RWPE2 (cell line): ENCODE measurements at regions not wholly inside any gene's neighbourhood (a gene's known extent, or its start where the extent isn't known, plus 50 kb on each side); places are given as distances from the start of the nearest gene placed in this dataset.

Experiments used
- ATAC-seq: fragments of 200-7000 bp; cut with Tn5 transposase; 3 replicates; pipeline ENCODE4 v1.9.1; 2021; ENCODE audit warnings: low read depth
- DNase-seq: peaks from one replicate; pipeline ENCODE4 v3.0.0-alpha.2; 2020; ENCODE audit warnings: low spot score
- H3K27ac ChIP-seq: fragments of 450-650 bp; 2 replicates; pipeline ENCODE4 v1.5.1; 2017; ENCODE audit warnings: mild to moderate bottlenecking; ENCODE audit not compliant: poor library complexity, severe bottlenecking
- H3K27me3 ChIP-seq: fragments of 250-450 bp; sonication (Bioruptor Pico); 2 replicates; pipeline ENCODE4 v1.5.1; 2021; ENCODE audit warnings: mild to moderate bottlenecking, moderate library complexity; ENCODE audit not compliant: insufficient read depth, poor library complexity, severe bottlenecking
- H3K36me3 ChIP-seq: fragments of 250-450 bp; sonication (Bioruptor Pico); 2 replicates; pipeline ENCODE4 v1.5.1; 2020; ENCODE audit warnings: low read depth, mild to moderate bottlenecking, moderate library complexity
- H3K4me1 ChIP-seq: fragments of 250-450 bp; sonication (Bioruptor Pico); 2 replicates; pipeline ENCODE4 v1.5.1; 2021; ENCODE audit warnings: mild to moderate bottlenecking, moderate library complexity; ENCODE audit not compliant: insufficient read depth, poor library complexity, severe bottlenecking
- H3K4me3 ChIP-seq: fragments of 250-450 bp; sonication (Bioruptor Pico); 2 replicates; pipeline ENCODE4 v1.5.1; 2021; ENCODE audit warnings: mild to moderate bottlenecking, moderate library complexity; ENCODE audit not compliant: severe bottlenecking
- H3K9me3 ChIP-seq: fragments of 250-450 bp; sonication (Bioruptor Pico); 2 replicates; pipeline ENCODE4 v1.5.1; 2021; ENCODE audit warnings: mild to moderate bottlenecking, moderate library complexity; ENCODE audit not compliant: severe bottlenecking
- TF ChIP-seq, protein P1 (sequence below): fragments of 450-650 bp; IDR thresholded peaks from one replicate; pipeline ENCODE4 v1.5.1; 2017; ENCODE audit warnings: mild to moderate bottlenecking, moderate library complexity; ENCODE audit not compliant: poor library complexity, severe bottlenecking

DNA sequence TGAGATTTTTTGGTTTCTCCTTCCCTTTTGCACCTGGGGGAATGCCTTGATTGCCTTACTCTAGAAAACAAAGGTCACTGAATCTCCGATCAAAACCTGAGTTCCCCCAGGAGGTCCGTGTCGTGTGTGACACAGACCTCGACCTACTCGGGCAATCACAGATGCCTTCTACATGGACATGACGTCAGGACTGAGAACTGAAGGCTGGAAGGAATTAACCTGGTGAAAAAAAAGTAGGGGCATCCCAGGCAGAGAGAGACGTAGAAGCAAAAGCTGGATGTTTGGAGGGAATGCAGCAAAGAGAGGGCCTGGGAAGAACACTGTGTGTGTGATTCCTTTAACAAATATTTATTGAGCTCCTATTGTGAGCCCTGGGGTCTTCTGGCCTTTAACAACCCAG lies 178.0 kb downstream of the PRDM2 start:
- Histone ChIP-seq H3K4me1 (no peaks in the 10 kb centered on the region), H3K36me3 (no peaks in the 10 kb centered on the region), H3K27me3 (no peaks in the 10 kb centered on the region), H3K9me3 (no peaks in the 10 kb centered on the region), H3K27ac (no peak overlapping the region), H3K4me3 (no peak overlapping the region)
- DNase-seq (no peak), ATAC-seq (no peak)
- TF ChIP-seq, protein P1, sequence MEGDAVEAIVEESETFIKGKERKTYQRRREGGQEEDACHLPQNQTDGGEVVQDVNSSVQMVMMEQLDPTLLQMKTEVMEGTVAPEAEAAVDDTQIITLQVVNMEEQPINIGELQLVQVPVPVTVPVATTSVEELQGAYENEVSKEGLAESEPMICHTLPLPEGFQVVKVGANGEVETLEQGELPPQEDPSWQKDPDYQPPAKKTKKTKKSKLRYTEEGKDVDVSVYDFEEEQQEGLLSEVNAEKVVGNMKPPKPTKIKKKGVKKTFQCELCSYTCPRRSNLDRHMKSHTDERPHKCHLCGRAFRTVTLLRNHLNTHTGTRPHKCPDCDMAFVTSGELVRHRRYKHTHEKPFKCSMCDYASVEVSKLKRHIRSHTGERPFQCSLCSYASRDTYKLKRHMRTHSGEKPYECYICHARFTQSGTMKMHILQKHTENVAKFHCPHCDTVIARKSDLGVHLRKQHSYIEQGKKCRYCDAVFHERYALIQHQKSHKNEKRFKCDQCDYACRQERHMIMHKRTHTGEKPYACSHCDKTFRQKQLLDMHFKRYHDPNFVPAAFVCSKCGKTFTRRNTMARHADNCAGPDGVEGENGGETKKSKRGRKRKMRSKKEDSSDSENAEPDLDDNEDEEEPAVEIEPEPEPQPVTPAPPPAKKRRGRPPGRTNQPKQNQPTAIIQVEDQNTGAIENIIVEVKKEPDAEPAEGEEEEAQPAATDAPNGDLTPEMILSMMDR = no peak

DNA sequence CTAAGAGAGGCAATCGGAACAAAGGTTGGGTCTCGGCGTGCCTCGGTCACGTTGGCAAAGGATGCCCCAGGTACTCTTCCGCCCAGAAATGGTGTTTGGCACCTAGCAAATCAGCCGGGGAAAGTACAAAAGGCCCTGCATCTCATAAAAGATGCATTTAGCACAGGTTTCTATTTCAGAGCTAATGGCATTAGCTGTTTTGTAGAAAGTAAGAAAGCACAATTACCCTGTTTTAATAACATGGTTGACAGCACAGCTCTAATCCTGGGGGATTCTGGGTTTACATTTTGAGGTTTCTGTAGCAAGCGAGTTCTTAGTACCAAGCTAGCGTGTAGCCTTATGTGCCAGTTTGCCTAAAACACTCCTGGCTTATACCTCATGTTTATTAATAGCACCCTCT lies 178.5 kb downstream of the PRDM2 start:
- no peak for DNase-seq
- ATAC-seq = no peak
- TF ChIP-seq, protein P1 = no peak

DNA sequence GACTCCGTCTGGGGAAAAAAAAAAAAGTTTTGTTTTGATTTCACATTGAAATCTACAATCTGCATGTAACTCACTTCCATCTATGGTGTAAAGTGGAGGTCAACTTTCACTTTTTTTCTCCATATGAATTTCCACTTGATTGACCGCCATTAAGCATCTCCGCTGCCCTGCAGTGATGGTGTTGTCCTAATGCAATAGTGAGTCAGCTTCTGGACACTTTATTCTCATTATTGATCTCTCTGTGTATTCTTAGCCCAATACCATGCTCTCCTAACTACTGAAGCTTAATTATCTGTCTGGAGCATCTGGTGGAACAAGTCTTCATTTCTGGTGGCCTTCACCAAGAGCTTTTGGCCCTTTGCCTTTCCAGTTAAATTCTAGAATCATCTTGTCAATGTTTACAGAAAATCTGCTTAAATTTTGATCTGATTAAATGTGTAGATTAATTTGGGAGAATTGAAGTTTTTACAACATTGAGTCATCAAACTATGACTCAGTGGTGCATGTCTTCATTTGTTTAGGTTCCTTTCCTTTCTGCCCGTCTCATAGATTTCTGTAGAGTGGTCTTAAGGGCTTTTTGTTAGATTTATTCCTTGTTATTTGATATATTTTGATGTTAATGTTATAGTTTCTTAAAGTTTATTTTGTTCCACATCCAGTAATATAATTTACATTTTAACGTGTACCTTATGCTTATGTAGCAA lies 181.5 kb downstream of the PRDM2 start:
- Histone ChIP-seq H3K36me3 (no peaks in the 10 kb centered on the region), H3K4me1 (no peaks in the 10 kb centered on the region), H3K27ac (no peak overlapping the region), H3K9me3 (no peaks in the 10 kb centered on the region), H3K4me3 (no peak overlapping the region), H3K27me3 (no peaks in the 10 kb centered on the region)
- TF ChIP-seq, protein P1 = no peak
- no peak for ATAC-seq
- no peak for DNase-seq

More for the DNA sequence above, 178.5 kb downstream of the PRDM2 start:
- H3K4me1 ChIP-seq = no peaks in the 10 kb centered on the region
- no peaks in the 10 kb centered on the region for H3K36me3 ChIP-seq
- no peaks in the 10 kb centered on the region for H3K27me3 ChIP-seq
- no peak overlapping the region for H3K27ac ChIP-seq
- no peak overlapping the region for H3K4me3 ChIP-seq
- no peaks in the 10 kb centered on the region for H3K9me3 ChIP-seq

DNA sequence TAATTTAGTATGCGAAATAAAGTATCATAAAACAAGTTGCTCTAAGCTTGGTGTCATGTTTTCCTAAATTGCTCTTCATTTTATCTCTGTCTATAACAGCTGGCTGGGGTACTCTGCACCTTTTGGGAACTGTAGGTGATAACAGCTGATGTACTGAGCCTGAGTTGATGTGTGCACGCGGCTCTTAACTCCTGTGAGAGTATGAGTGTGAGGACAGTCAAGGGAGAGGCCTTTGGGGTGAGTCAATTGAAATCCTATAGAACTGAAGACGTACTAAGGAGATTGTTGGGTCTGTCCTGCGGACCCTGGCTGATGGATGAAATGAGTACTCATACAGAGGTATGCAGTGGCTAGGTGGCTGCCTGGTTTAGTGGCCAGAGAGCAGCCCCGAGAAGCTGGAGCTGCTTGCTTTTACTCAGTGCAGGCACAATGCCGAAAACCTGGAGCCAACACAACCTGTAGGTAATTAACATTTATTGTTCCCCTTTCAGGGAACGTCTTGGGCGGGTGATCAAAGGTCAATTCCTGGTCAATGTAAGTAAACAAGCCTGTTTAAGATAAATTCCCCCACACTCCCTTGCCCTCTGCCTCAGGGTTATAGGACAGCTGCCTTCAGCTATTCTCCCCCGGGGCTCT lies 188.5 kb downstream of the PRDM2 start:
- Histone ChIP-seq H3K36me3 (no peaks in the 10 kb centered on the region), H3K9me3 (no peaks in the 10 kb centered on the region), H3K4me3 (no peak overlapping the region), H3K4me1 (no peaks in the 10 kb centered on the region), H3K27ac (no peak overlapping the region), H3K27me3 (peaks cover 36% of the 10 kb centered on the region)
- ATAC-seq (no peak), DNase-seq (no peak)
- TF ChIP-seq, protein P1 = no peak

DNA sequence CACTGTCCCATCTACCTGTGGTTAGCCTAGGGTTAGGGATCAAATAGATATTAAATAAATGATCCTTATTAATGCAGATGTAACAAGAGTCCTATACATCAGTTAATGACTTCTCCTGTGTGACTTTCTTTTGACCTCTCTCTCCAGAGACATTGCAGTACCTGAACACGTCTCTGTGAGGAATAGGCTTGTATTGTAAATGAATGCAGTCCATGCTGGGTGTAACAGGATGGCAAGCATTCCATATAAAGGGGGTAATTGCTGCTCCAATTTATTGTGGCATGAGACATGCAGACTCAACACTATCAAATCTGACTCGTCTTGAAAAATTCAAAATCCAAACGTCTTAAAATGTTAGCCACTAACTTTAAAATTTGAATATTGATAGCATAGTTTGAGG lies 189.5 kb downstream of the PRDM2 start:
- no peaks in the 10 kb centered on the region for H3K4me1 ChIP-seq
- no peak overlapping the region for H3K4me3 ChIP-seq
- H3K27ac ChIP-seq = no peak overlapping the region
- ATAC-seq (no peak), DNase-seq (no peak)
- no peaks in the 10 kb centered on the region for H3K36me3 ChIP-seq
- H3K27me3 ChIP-seq = peaks cover 46% of the 10 kb centered on the region
- H3K9me3 ChIP-seq = no peaks in the 10 kb centered on the region
- TF ChIP-seq, protein P1 = no peak
